ENCODE measurements at regions not wholly inside any gene's neighbourhood (a gene's known extent, or its start where the extent isn't known, plus 50 kb on each side); places are given as distances from the start of the nearest gene placed in this dataset.

DNA sequence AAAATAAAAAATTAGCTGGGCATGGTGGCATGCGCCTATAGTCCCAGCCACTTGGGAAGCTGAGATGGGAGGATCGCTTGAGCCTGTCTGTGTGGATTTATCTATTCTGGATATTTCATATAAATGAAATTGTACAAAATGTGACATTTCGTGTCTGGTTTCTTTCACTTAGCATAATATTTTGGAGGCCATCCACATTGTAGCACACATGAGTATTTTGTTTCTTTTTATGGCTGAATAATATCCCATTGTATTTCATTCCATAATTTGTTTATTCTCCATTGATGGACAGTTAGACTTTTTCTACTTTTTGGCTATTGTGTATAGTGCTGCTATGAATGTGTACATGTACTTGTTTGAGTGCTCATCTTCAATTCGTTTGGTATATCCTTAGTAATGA lies 52.9 kb upstream of the DYNC1LI1 start:
- H3K27ac Mint-ChIP-seq (ENCODE audit: low read depth, unreplicated experiment), result no peak overlapping the region
- BruUV-seq (replicated peaks), result no TSS peak
- no peaks in the 10 kb centered on the region for H3K27me3 Mint-ChIP-seq (ENCODE audit: insufficient read depth, unreplicated experiment)
- CTCF ChIA-PET, result no interaction called here
- H3K9me3 Mint-ChIP-seq (ENCODE audit: unreplicated experiment), result no peaks in the 10 kb centered on the region
- no peaks in the 10 kb centered on the region for H3K4me1 Mint-ChIP-seq (ENCODE audit: insufficient read depth, unreplicated experiment)
- TF ChIP-seq, protein P1, sequence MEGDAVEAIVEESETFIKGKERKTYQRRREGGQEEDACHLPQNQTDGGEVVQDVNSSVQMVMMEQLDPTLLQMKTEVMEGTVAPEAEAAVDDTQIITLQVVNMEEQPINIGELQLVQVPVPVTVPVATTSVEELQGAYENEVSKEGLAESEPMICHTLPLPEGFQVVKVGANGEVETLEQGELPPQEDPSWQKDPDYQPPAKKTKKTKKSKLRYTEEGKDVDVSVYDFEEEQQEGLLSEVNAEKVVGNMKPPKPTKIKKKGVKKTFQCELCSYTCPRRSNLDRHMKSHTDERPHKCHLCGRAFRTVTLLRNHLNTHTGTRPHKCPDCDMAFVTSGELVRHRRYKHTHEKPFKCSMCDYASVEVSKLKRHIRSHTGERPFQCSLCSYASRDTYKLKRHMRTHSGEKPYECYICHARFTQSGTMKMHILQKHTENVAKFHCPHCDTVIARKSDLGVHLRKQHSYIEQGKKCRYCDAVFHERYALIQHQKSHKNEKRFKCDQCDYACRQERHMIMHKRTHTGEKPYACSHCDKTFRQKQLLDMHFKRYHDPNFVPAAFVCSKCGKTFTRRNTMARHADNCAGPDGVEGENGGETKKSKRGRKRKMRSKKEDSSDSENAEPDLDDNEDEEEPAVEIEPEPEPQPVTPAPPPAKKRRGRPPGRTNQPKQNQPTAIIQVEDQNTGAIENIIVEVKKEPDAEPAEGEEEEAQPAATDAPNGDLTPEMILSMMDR (IDR thresholded peaks at IDR 0.05; ENCODE audit: unreplicated experiment), result no peak
- no peak overlapping the region for H3K4me3 Mint-ChIP-seq (ENCODE audit: unreplicated experiment)
- H3K36me3 Mint-ChIP-seq (ENCODE audit: insufficient read depth, unreplicated experiment), result no peaks in the 10 kb centered on the region
- DNase-seq (ENCODE audit: unreplicated experiment), result no peak
- POLR2A ChIA-PET, result interaction anchor here (1.0 kb wide), 1 partner anchor 13 kb away, joined by 4 read pairs; no protein-coding TSS in a partner anchor
- intact Hi-C loops (cut with micrococcal nuclease), result no loop called here

DNA sequence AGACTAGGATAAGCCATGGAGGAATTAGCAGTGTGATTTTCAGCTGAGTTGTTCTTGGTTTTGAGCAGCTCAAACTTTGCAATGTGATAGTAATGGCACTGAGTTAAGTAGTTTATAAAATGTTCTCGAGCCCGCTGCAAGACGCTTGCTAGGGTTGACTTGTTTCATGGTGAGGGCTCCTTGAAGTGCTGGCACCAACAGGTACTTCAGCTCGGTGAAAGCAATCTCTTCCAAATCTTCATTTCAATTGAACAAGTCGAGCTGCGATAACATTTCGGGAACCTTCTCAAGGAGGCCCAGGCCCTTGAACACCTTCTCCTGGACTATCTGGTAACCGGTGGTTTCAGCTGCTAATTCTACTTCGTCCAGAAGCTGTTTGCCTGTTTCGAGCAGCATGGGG lies 50.8 kb upstream of the DYNC1LI1 start:
- no peak for DNase-seq (ENCODE audit: unreplicated experiment)
- Mint-ChIP-seq H3K4me3 (ENCODE audit: unreplicated experiment) (no peak overlapping the region), H3K27me3 (ENCODE audit: insufficient read depth, unreplicated experiment) (no peaks in the 10 kb centered on the region), H3K27ac (ENCODE audit: low read depth, unreplicated experiment) (no peak overlapping the region), H3K9me3 (ENCODE audit: unreplicated experiment) (no peaks in the 10 kb centered on the region), H3K4me1 (ENCODE audit: insufficient read depth, unreplicated experiment) (no peaks in the 10 kb centered on the region), H3K36me3 (ENCODE audit: insufficient read depth, unreplicated experiment) (no peaks in the 10 kb centered on the region)
- BruUV-seq (replicated peaks), result no TSS peak
- ChIA-PET POLR2A (interaction anchor here (1.0 kb wide), 1 partner anchor 52 kb away, joined by 3 read pairs; no protein-coding TSS in a partner anchor), CTCF (no interaction called here)
- TF ChIP-seq, protein P1 (IDR thresholded peaks at IDR 0.05; ENCODE audit: unreplicated experiment), result no peak
- intact Hi-C loops (cut with micrococcal nuclease), result no loop called here

DNA sequence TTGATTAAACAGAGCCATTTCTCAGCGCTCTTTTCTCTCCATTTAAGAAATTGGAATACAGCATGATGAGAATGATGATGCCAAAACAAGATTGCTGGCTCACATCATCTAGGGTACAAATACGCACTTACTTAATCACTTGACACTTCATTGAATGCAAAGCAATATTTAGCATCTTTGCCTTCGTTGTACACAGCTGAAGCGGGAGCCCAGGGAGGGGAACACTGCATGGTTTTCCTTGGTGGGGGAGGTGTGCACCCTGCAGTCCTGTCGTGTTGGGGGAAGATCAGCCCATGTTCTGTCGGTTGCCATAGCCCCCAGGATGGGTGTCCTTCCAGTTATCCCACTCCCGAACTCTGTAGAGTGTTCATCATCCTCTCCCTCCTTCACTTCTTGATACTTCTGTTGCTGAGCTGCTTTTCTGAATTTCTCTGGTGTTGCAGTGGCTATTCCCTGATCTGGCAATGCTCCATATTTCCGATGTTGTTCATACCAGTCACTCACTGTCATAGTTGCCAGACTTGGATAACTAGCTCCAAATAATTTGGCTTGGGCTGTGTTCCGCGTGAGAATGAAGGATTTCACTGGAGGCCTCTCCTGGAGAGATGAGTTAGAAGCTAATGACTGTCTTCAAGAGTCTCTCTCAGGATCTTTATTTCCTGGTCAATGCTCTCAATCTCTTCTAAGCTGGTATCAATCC lies 50.1 kb upstream of the DYNC1LI1 start:
- H3K4me3 Mint-ChIP-seq (ENCODE audit: unreplicated experiment), result no peak overlapping the region
- H3K36me3 Mint-ChIP-seq (ENCODE audit: insufficient read depth, unreplicated experiment), result no peaks in the 10 kb centered on the region
- no peak overlapping the region for H3K27ac Mint-ChIP-seq (ENCODE audit: low read depth, unreplicated experiment)
- CTCF ChIA-PET, result no interaction called here
- POLR2A ChIA-PET, result interaction anchor here (1.0 kb wide), 1 partner anchor 51 kb away, joined by 3 read pairs; no protein-coding TSS in a partner anchor
- no TSS peak for BruUV-seq (replicated peaks)
- no peaks in the 10 kb centered on the region for H3K4me1 Mint-ChIP-seq (ENCODE audit: insufficient read depth, unreplicated experiment)
- TF ChIP-seq, protein P1 (IDR thresholded peaks at IDR 0.05; ENCODE audit: unreplicated experiment), result no peak
- DNase-seq (ENCODE audit: unreplicated experiment), result no peak
- H3K27me3 Mint-ChIP-seq (ENCODE audit: insufficient read depth, unreplicated experiment), result no peaks in the 10 kb centered on the region
- intact Hi-C loops (cut with micrococcal nuclease), result no loop called here
- H3K9me3 Mint-ChIP-seq (ENCODE audit: unreplicated experiment), result no peaks in the 10 kb centered on the region
